Smooth muscle cell (in vitro differentiated cells): ENCODE measurements at regions not wholly inside any gene's neighbourhood (a gene's known extent, or its start where the extent isn't known, plus 50 kb on each side); places are given as distances from the start of the nearest gene placed in this dataset.

Source experiments
- DNase-seq: peaks from one replicate; lab custom pipeline; 2025; ENCODE audit not compliant: unreplicated experiment; lab: John Stamatoyannopoulos, UW
- H2AFZ ChIP-seq: fragments of 200-600 bp; sonication (generic); 2 replicates; pipeline ENCODE4 v1.6.0; 2016; ENCODE audit warnings: antibody characterized with exemption, low read depth, mild to moderate bottlenecking
- H3F3A ChIP-seq: fragments of 200-600 bp; sonication (generic); 2 replicates; pipeline ENCODE4 v1.6.0; 2017; ENCODE audit warnings: antibody characterized with exemption, low read depth
- H3K27ac ChIP-seq: fragments of 200-600 bp; sonication (generic); 2 replicates; pipeline ENCODE4 v1.5.1; 2016; ENCODE audit warnings: low read depth, mild to moderate bottlenecking
- H3K27me3 ChIP-seq: fragments of 200-600 bp; sonication (generic); 2 replicates; pipeline ENCODE4 v1.6.1; 2016; ENCODE audit warnings: low read depth, mild to moderate bottlenecking
- H3K36me3 ChIP-seq: fragments of 200-600 bp; sonication (generic); 2 replicates; pipeline ENCODE4 v1.5.1; 2016; ENCODE audit warnings: low read depth
- H3K4me1 ChIP-seq: fragments of 200-600 bp; sonication (generic); 2 replicates; pipeline ENCODE4 v1.5.1; 2016; ENCODE audit warnings: low read depth
- H3K4me2 ChIP-seq: fragments of 200-600 bp; sonication (generic); 2 replicates; pipeline ENCODE4 v1.6.0; 2016; ENCODE audit warnings: mild to moderate bottlenecking
- H3K4me3 ChIP-seq: fragments of 200-600 bp; sonication (generic); 2 replicates; pipeline ENCODE4 v1.5.1; 2016; ENCODE audit warnings: mild to moderate bottlenecking
- H3K79me2 ChIP-seq: fragments of 200-600 bp; sonication (generic); 2 replicates; pipeline ENCODE4 v1.6.0; 2016; ENCODE audit warnings: low read depth, mild to moderate bottlenecking
- H3K9ac ChIP-seq: fragments of 200-600 bp; sonication (generic); 2 replicates; pipeline ENCODE4 v1.6.0; 2016; ENCODE audit warnings: low read depth
- H3K9me3 ChIP-seq: fragments of 200-600 bp; sonication (generic); replicated peaks from 2 replicates; pipeline ENCODE4 v1.5.1; 2016; ENCODE audit warnings: low read depth
- H4K20me1 ChIP-seq: fragments of 200-600 bp; sonication (generic); 2 replicates; pipeline ENCODE4 v1.6.0; 2016; ENCODE audit warnings: low read depth
- WGBS: methylation state at CpG from one replicate; pipeline ENCODE4 v1.1.7; 2016; ENCODE audit warnings: low lambda C conversion rate; 5-methylcytosine and 5-hydroxymethylcytosine counted together
- TF ChIP-seq, protein P1 (sequence below): fragments of 200-600 bp; sonication (generic); IDR thresholded peaks from 2 replicates; pipeline ENCODE4 v1.5.1; 2017; ENCODE audit warnings: borderline replicate concordance, mild to moderate bottlenecking, antibody characterized with exemption; ENCODE audit not compliant: insufficient read depth, poor library complexity, severe bottlenecking

DNA sequence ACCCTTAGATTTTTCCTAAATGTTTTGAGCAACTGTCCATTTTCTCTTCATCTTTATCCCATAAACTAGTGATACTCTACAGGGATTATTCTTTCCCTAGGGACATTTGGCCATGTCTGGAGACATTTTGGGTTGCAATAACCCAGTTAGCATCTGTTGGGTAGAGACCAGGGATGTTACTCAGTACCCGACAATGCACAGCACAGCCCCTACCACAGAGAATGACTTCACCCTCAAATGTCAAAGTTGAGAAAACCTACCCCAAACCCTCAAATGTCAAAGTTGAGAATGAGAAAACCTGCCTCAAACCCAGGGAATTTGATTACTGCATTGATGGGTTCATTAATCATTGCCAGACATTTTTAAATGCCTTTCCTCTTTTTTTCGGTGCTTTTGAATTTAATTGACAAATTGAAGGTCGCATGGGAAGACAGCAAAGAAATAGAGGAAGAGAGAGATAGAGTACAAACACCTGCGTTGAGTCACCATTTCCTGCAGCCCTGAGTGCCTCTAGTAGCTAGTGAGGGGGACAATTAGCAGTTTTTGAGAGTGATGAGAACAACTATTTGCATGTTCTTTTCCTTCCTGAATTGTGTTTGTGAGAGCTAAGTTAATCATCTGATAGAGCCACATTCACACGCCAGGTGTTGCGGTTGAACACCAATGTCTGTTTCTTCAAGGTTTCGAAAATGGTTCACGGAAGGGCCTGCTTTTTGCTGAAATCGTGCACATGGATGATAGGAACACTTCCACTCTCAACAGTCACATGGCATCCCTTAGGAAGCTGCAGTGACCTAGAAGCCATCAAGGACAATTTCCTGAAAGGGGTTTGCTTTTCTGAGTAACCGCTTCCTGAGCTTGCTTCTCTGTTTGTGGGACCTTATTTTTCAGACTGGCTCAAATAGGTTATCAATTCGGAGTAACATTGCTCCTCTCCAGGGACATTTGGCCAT, 203.9 kb upstream of the VCX3A start:
- 81% methylated on average over 11 of the region's 11 CpGs for WGBS
- no peak overlapping the region for H3K27ac ChIP-seq

GRCh38 chrX:6734844-6735634, 200.1 kb upstream of the VCX3A start:
- Histone ChIP-seq H3K27me3 (no peaks in the 10 kb centered on the region), H2AFZ (no peak overlapping the region), H3K9ac (no peak overlapping the region), H3K4me2 (no peak overlapping the region), H4K20me1 (no peaks in the 10 kb centered on the region), H3K9me3 (no peaks in the 10 kb centered on the region), H3K4me3 (no peak overlapping the region), H3K27ac (no peak overlapping the region), H3F3A (no peaks in the 10 kb centered on the region), H3K4me1 (no peaks in the 10 kb centered on the region), H3K79me2 (no peaks in the 10 kb centered on the region), H3K36me3 (no peaks in the 10 kb centered on the region)
- DNase-seq: no peak
- 72% methylated on average over 6 of the region's 6 CpGs for WGBS
- TF ChIP-seq, protein P1, sequence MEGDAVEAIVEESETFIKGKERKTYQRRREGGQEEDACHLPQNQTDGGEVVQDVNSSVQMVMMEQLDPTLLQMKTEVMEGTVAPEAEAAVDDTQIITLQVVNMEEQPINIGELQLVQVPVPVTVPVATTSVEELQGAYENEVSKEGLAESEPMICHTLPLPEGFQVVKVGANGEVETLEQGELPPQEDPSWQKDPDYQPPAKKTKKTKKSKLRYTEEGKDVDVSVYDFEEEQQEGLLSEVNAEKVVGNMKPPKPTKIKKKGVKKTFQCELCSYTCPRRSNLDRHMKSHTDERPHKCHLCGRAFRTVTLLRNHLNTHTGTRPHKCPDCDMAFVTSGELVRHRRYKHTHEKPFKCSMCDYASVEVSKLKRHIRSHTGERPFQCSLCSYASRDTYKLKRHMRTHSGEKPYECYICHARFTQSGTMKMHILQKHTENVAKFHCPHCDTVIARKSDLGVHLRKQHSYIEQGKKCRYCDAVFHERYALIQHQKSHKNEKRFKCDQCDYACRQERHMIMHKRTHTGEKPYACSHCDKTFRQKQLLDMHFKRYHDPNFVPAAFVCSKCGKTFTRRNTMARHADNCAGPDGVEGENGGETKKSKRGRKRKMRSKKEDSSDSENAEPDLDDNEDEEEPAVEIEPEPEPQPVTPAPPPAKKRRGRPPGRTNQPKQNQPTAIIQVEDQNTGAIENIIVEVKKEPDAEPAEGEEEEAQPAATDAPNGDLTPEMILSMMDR: no peak

More for the DNA sequence above, 203.9 kb upstream of the VCX3A start:
- TF ChIP-seq, protein P1: no peak
- H3K4me3 ChIP-seq: no peak overlapping the region
- H2AFZ ChIP-seq: no peak overlapping the region
- H3K4me2 ChIP-seq: no peak overlapping the region
- H3K36me3 ChIP-seq: no peaks in the 10 kb centered on the region
- no peaks in the 10 kb centered on the region for H3K27me3 ChIP-seq
- no peak for DNase-seq
- H4K20me1 ChIP-seq: no peaks in the 10 kb centered on the region
- no peaks in the 10 kb centered on the region for H3K79me2 ChIP-seq
- no peaks in the 10 kb centered on the region for H3K9me3 ChIP-seq
- H3K4me1 ChIP-seq: no peaks in the 10 kb centered on the region
- no peak overlapping the region for H3K9ac ChIP-seq
- no peaks in the 10 kb centered on the region for H3F3A ChIP-seq

GRCh38 chrX:6732101-6732500, 197.2 kb upstream of the VCX3A start:
- Histone ChIP-seq H3K4me2 (no peak overlapping the region), H3K4me3 (no peak overlapping the region), H3K4me1 (no peaks in the 10 kb centered on the region), H3K9ac (no peak overlapping the region), H3K79me2 (no peaks in the 10 kb centered on the region), H4K20me1 (no peaks in the 10 kb centered on the region), H3K9me3 (no peaks in the 10 kb centered on the region), H3K27me3 (no peaks in the 10 kb centered on the region), H3K36me3 (no peaks in the 10 kb centered on the region), H2AFZ (no peak overlapping the region), H3K27ac (no peak overlapping the region), H3F3A (no peaks in the 10 kb centered on the region)
- TF ChIP-seq, protein P1: no peak
- DNase-seq: no peak
- WGBS: 25% methylated on average over 1 of the region's 1 CpG
